Stimulated activated CD8-positive, alpha-beta memory T cell treated with anti-CD3 and anti-CD28 coated beads, Interleukin-12 subunit alpha, Interleukin-12 subunit beta, amount 100 ng/mL, for 24 hours (primary cell): ENCODE measurements at regions not wholly inside any gene's neighbourhood (a gene's known extent, or its start where the extent isn't known, plus 50 kb on each side); places are given as distances from the start of the nearest gene placed in this dataset.
"Not testable (repeated sequence)": the region's sequence is repeated elsewhere in the genome, so short reads cannot be mapped to it uniquely, and the experiment has no call there.

Source experiments
- DNase-seq: peaks from one replicate; pipeline ENCODE4 v3.0.0-alpha.2; 2020; ENCODE audit errors: extremely low read depth

DNA sequence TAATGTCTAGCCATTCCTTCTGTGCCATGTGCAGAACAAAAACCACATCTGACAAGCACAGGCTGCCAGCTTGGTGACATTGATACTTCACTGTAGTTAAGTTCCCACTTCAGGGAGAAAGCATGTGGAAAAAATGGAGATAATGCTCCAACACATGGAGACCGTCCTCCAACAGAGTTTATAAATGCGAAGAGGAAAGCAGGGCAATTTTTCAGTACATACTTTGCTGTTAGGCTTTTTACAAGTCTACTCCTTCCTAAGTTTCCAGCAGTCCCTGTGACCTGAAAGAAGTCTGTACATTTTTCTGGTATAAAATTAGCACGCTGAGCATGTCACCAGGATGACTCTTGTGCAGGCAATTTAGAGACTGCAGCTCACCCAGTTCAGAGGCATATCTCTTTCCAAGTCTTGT lies 766.9 kb upstream of the IGFBP7 start:
- no peak for DNase-seq

DNA sequence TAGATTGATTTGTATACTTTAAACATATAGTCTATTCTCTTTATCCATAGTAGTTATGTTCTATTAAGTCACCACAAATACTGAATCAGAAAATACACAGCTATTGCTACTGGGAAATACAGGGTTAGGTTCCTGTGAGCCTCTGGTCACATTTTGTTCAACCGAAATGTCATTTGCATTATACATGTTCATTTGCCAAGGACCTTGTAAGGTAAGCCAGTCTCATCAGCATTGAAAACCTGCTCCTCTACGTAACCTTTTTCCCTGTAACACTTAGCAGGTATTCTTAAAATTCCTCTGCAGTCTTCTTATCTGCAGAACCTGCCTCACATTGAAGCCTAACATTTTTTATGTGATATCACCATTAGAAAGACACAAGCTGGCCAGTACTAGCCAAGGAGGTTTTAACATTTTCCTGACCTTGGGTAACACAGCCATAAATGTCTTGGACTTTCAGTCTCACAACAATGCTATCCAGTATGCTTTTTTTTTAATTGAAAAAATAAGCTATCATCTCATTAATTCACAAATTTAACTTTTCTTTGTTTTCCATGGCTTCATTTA lies 765.7 kb upstream of the IGFBP7 start:
- DNase-seq, result no peak

DNA sequence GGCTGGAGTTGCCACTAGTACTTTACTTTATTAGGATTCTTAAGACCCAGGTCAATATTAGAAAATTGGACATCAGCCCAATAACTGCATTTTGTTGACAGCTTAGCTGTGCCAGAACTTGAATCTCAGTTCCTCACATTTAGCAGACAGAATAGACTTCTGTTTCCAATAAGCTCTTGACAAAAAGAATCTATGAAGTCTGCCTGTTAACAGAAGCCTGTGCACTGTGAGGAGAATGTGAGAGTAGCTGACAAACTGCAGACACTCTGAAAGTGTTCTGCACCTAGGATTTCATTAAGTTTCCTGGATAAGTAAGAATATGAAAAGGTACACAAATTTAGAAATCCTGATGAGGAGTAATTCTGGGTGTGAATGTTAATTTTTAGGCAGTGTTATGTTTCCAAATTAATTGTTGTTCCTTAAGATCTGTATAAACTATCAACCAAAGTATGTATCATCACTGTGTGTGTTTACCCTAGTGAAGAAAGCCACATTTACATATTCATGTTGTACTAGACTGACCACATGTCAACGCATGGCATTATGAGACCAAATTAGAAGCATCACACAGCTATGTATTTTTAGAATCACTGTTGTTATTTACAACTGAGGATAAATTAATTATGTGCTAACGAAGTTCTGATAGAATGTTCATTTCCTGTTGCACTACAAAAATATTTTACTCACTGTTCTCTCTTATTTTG lies 756.4 kb upstream of the IGFBP7 start:
- DNase-seq, result no peak

- DNase-seq, result no peak
Measured at GRCh38 chr4:57865264-57865663, 755.1 kb upstream of the IGFBP7 start.

- DNase-seq, result no peak
Measured at GRCh38 chr4:57854748-57855147, 744.6 kb upstream of the IGFBP7 start.

GRCh38 chr4:57850141-57850540 lies 740.0 kb upstream of the IGFBP7 start:
- no peak for DNase-seq

- no peak for DNase-seq
Measured at GRCh38 chr4:57832083-57832482, 721.9 kb upstream of the IGFBP7 start.

GRCh38 chr4:57789666-57790065 lies 679.5 kb upstream of the IGFBP7 start:
- DNase-seq, result no peak

- no peak for DNase-seq
Measured at GRCh38 chr4:57777876-57778275, 667.7 kb upstream of the IGFBP7 start.

DNA sequence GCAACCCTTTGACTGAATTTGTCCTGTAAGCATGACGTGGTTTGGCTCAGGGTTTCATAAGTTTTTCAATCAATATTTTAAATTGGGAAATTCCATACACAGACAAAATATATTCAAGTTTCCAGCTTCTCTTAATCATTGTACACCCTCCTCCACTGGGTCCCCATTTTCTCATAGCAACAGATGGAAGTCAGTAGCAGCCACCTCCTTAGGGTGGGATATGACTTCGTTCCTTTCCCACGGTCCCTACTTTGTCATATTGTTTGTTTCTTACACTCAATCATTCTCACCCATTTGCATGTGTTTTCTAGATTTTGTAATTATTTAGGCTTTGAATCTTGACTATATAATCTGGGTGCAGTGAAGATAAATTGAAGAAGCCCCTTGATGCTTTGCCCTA lies 664.5 kb upstream of the IGFBP7 start:
- no peak for DNase-seq

DNA sequence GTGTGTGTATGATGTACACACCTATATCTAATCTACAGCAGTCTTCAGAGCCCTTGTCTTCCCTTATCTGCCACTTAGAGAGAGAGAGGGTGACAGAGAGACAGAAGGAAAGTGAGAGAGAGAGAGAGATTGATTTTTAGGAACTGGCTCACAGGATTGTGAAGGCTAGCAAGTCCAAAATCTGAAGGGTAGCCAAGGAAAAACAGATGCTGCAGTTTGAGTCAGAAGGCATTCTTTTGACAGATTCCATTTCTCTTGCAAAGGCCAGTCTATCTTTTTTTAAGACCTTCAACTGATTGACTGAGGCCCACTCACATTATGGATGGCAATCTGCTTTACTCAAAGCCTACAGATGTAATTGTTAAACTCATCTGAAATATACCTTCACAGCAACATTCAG lies 664.0 kb upstream of the IGFBP7 start:
- DNase-seq, result no peak

- DNase-seq, result no peak
Measured at GRCh38 chr4:57766341-57766740, 656.2 kb upstream of the IGFBP7 start.

- no peak for DNase-seq
Measured at GRCh38 chr4:57764856-57765255, 654.7 kb upstream of the IGFBP7 start.

DNA sequence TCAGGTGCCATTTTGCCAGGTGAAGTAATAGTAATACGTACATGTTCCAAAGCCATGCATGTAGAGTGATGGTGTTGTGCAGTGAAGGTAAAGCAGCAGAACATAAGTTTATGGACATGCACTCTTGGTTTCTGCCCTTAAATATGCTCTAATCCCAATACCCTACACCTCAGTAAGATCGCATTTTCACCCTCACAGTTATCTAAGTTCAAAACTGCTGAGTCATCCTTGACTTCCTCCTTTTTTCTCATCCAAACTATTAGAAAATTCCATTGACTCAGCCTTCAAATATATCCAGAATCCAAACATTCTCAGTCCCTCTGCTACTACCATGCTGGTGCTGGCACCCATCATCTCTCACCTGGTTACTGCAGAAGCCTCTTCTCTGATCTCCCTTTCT lies 652.9 kb upstream of the IGFBP7 start:
- no peak for DNase-seq

DNA sequence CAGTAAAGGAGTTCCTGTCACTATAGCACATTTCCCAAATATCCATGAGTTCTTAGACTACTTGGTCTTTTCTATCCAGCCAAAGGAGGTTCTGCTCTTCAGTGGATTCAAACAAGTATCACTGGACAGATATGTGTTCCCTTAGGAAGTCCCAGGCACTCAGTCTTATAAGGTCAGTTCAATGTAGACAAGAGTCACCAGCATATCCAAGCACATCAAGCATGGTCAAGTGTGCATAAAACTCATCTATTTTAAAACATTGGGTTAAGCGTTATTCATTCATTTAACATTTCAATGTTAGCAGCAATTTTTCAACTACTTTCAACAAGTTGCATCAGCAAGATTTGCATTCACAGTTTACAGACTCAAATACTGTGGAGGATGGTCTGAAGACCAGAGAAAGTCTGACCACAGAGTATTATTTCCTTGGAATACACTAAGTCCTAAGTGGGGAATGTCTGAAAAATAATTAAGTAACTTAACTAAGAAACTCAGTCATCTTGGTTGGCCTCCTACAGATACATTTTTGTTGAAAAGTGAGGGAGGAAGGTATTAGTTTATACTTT lies 630.5 kb upstream of the IGFBP7 start:
- no peak for DNase-seq

- no peak for DNase-seq
Measured at GRCh38 chr4:57736781-57737180, 626.6 kb upstream of the IGFBP7 start.

GRCh38 chr4:57734104-57734670 lies 624.0 kb upstream of the IGFBP7 start:
- no peak for DNase-seq

GRCh38 chr4:57729775-57730570 lies 619.8 kb upstream of the IGFBP7 start:
- DNase-seq, result not testable (repeated sequence)

DNA sequence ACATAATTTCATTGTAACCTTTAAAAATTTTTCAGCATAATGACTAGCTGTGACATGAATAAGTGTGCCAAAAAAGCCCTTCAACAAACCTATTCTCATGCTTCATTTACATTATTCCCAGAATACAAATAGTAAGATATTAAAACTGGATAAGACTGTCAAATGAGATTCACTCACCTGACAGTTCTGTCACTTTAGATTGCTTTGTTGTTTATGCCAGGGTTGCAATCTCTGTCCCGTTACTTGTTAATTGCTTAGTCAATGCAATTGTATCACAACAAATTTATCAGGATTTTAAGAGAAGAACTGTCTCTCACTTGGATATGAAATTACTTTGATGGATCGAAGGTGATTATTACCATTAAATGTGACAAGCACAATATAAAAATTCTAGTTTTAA lies 616.0 kb upstream of the IGFBP7 start:
- no peak for DNase-seq

GRCh38 chr4:57719456-57719855 lies 609.3 kb upstream of the IGFBP7 start:
- no peak for DNase-seq

- not testable (repeated sequence) for DNase-seq
Measured at GRCh38 chr4:57714313-57714712, 604.1 kb upstream of the IGFBP7 start.

DNA sequence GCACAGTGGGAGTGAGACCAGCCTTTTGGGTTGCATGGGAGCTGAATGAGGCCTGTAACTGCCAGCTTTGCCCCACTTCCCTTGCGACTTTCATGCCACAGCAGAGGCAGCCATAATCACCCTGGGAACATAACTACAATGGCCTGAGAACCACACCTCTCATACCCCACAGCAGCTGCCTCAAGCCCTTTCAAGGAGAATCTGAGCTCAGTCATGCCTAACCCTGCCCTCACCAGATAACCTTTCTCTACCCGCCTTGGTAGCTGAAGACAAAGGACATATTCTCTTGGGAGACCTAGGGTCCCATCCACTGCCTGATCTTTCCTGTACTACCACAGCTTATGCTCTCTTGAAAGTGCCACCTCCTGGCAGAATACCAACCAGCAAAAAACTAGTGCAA lies 599.9 kb upstream of the IGFBP7 start:
- DNase-seq, result no peak
